ENCODE measurements at regions not wholly inside any gene's neighbourhood (a gene's known extent, or its start where the extent isn't known, plus 50 kb on each side); places are given as distances from the start of the nearest gene placed in this dataset.

DNA sequence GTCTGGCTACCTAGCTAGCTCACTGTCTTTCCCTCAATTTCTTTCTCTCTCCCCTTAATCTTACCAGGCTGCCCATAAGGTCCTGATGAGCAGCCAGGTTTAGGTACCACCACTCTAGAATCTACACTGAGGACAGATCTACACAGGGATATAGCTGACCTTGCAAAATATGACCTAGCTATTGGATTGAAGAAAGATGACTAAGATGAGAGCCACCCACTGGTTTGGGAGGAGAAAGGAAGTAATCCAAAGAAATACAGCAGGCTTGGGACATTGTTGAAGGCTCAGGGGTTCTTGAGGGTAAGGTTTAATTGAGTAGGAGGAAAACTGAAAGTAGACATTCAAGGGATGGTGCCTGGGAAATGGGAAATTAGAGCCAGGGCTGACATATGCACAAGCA, 142.0 kb upstream of the TMC3 start:
- intact Hi-C loops (cut with DNase I), result no loop called here
- H3K9me3 ChIP-seq, result no peaks in the 10 kb centered on the region
- H3K27me3 ChIP-seq, result no peaks in the 10 kb centered on the region
- TF ChIP-seq, protein P1, sequence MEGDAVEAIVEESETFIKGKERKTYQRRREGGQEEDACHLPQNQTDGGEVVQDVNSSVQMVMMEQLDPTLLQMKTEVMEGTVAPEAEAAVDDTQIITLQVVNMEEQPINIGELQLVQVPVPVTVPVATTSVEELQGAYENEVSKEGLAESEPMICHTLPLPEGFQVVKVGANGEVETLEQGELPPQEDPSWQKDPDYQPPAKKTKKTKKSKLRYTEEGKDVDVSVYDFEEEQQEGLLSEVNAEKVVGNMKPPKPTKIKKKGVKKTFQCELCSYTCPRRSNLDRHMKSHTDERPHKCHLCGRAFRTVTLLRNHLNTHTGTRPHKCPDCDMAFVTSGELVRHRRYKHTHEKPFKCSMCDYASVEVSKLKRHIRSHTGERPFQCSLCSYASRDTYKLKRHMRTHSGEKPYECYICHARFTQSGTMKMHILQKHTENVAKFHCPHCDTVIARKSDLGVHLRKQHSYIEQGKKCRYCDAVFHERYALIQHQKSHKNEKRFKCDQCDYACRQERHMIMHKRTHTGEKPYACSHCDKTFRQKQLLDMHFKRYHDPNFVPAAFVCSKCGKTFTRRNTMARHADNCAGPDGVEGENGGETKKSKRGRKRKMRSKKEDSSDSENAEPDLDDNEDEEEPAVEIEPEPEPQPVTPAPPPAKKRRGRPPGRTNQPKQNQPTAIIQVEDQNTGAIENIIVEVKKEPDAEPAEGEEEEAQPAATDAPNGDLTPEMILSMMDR (IDR thresholded peaks at IDR 0.05), result no peak
- no peak for TF ChIP-seq POLR2A (IDR thresholded peaks at IDR 0.05)
- ATAC-seq (no peak), DNase-seq (no peak)
- no peaks in the 10 kb centered on the region for H3K36me3 ChIP-seq (replicated peaks in 1 of 2; ENCODE audit: insufficient read depth in 1 of 2, low read depth in 2 of 2)
- H3K4me3 ChIP-seq, result no peak overlapping the region
- no peak overlapping the region for H3K27ac ChIP-seq
- H3K4me1 ChIP-seq, result no peaks in the 10 kb centered on the region

DNA sequence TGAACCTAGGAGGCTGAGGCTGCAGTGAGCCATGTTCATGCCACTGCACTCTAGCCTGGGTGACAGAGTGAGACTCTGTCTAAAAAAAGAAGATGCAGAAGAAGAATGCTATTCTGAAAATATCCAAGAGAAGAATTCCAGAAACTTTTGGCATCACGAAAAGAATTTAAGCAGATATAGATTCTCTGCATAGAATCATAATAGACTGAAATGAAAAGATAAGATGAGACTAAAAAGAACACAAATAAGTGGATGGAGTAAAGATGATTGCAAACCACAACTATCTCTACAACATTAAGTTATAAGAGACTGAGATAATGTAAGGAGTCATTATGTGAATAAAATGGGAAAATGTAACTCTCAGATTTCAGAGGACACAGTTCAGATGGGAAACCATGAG, 140.7 kb upstream of the TMC3 start:
- H3K4me3 ChIP-seq, result no peak overlapping the region
- no peaks in the 10 kb centered on the region for H3K36me3 ChIP-seq (replicated peaks in 1 of 2; ENCODE audit: insufficient read depth in 1 of 2, low read depth in 2 of 2)
- no peak for ATAC-seq
- WGBS, 2 donors, result 72 to 73% methylated on average over 1 of the region's 1 CpG
- no peaks in the 10 kb centered on the region for H3K9me3 ChIP-seq
- H3K4me1 ChIP-seq, result no peaks in the 10 kb centered on the region
- DNase-seq, result no peak
- intact Hi-C loops (cut with DNase I), result no loop called here
- no peaks in the 10 kb centered on the region for H3K27me3 ChIP-seq
- TF ChIP-seq, protein P1 (IDR thresholded peaks at IDR 0.05), result no peak
- TF ChIP-seq POLR2A (IDR thresholded peaks at IDR 0.05), result no peak
- H3K27ac ChIP-seq, result no peak overlapping the region

DNA sequence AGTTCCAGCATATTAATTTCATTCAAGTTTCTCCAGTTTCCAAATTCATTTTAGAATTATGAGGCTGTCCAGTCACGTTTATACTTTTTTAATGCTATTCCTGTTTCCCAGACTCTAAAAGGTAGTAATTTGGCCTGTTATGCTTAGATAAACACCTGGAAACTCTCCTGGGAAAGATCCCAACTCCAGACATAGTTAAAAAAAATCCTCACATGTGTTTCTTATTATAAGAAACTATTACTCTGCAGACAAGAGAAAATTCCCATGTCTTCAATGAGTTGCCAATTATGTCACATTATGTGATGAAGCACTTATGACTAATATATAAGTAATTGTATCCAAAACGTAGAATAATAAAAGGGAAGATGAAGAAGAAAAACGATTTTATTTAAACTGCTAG, 137.1 kb upstream of the TMC3 start:
- ATAC-seq (no peak), DNase-seq (no peak)
- 47 to 49% methylated on average over 3 of the region's 3 CpGs for WGBS, 2 donors
- Histone ChIP-seq H3K4me1 (no peaks in the 10 kb centered on the region), H3K27me3 (no peaks in the 10 kb centered on the region), H3K4me3 (no peak overlapping the region), H3K36me3 (replicated peaks in 1 of 2; ENCODE audit: insufficient read depth in 1 of 2, low read depth in 2 of 2) (no peaks in the 10 kb centered on the region), H3K9me3 (no peaks in the 10 kb centered on the region), H3K27ac (no peak overlapping the region)
- intact Hi-C loops (cut with DNase I), result no loop called here
- TF ChIP-seq POLR2A (IDR thresholded peaks at IDR 0.05), result no peak
- TF ChIP-seq, protein P1 (IDR thresholded peaks at IDR 0.05), result no peak

DNA sequence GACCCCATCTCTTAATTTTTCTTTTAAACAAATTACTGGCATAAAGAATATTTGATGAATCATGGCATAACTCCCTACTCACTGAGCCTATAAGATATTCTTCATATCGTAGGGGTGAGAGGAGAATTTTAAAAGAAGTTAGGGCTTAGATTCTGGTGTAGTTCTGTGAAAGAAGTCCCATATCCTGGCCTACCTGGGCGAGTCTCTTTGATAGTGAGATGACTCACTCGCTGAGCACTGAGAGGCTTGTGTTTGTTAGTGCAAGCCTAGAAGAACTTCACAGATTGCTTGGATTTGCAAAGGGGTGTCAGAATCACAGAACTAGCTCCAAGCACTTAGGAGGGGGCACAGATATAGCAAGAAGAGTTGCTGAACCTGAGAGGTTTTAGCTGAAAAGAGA, 133.8 kb upstream of the TMC3 start:
- no peak for ATAC-seq
- H3K4me1 ChIP-seq, result peaks cover 9% of the 10 kb centered on the region
- no peak for TF ChIP-seq POLR2A (IDR thresholded peaks at IDR 0.05)
- TF ChIP-seq, protein P1 (IDR thresholded peaks at IDR 0.05), result no peak
- H3K27me3 ChIP-seq, result no peaks in the 10 kb centered on the region
- H3K9me3 ChIP-seq, result no peaks in the 10 kb centered on the region
- intact Hi-C loops (cut with DNase I), result no loop called here
- no peak overlapping the region for H3K4me3 ChIP-seq
- H3K36me3 ChIP-seq (replicated peaks in 1 of 2; ENCODE audit: insufficient read depth in 1 of 2, low read depth in 2 of 2), result no peaks in the 10 kb centered on the region
- DNase-seq, result no peak
- no peak overlapping the region for H3K27ac ChIP-seq
- 81 to 86% methylated on average over 3 of the region's 3 CpGs for WGBS, 2 donors

DNA sequence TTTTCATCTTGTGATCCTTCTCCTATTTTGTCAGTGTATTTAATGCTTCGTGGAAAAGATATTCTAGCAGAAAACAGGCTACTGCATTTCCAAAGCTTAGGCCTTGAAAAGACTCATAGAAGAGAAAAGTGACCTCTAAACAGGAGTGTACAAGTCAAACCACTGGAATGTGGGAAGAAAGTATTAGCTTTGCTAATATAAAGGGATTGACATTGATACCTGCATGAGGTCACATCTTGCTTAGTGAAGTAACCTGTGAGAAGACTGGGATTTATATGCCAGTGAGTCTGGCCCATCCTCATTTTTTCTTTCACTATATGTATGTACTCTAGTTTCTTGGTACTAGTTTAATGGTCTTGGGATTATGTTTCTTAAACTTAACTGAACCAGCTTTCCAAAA, 132.9 kb upstream of the TMC3 start:
- TF ChIP-seq, protein P1 (IDR thresholded peaks at IDR 0.05), result no peak
- no peak for TF ChIP-seq POLR2A (IDR thresholded peaks at IDR 0.05)
- 85 to 86% methylated on average over 1 of the region's 1 CpG for WGBS, 2 donors
- Histone ChIP-seq H3K27ac (no peak overlapping the region), H3K27me3 (no peaks in the 10 kb centered on the region), H3K9me3 (no peaks in the 10 kb centered on the region), H3K4me1 (peaks cover 9% of the 10 kb centered on the region), H3K4me3 (no peak overlapping the region), H3K36me3 (replicated peaks in 1 of 2; ENCODE audit: insufficient read depth in 1 of 2, low read depth in 2 of 2) (no peaks in the 10 kb centered on the region)
- intact Hi-C loops (cut with DNase I), result no loop called here
- ATAC-seq, result no peak
- no peak for DNase-seq
